ENCODE measurements at regions not wholly inside any gene's neighbourhood (a gene's known extent, or its start where the extent isn't known, plus 50 kb on each side); places are given as distances from the start of the nearest gene placed in this dataset.

- TF ChIP-seq CTCF (IDR thresholded peaks at IDR 0.05) (no peak), POLR2A (IDR thresholded peaks at IDR 0.05) (no peak)
Measured at GRCh38 chr19:30252214-30252613, 120.0 kb upstream of the ZNF536 start.

Measured in lower leg skin (tissue), 3 donors.